ENCODE measurements at regions not wholly inside any gene's neighbourhood (a gene's known extent, or its start where the extent isn't known, plus 50 kb on each side); places are given as distances from the start of the nearest gene placed in this dataset.
"Not testable (repeated sequence)": the region's sequence is repeated elsewhere in the genome, so short reads cannot be mapped to it uniquely, and the experiment has no call there.

DNA sequence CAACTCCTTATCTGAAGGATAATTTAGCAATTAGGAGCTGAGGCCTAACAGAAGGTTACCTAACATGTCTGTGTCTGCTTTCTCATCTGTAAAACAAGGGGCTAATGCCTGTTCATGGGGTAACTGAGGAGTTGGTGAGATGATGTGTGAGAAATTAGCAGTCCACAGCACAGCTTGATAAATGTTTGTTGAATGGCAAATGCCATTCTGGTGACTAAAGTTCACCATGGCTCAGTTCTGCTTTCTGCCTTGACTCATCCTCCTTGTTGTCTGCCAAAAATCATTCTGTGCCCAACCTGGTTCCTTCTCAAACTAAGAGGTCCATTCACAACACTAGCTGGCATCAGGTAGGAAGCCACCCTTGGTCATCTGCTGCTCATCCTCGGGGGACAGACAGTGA is 552.0 kb upstream of the KLF4 start:
- Histone ChIP-seq H3K36me3 (replicated peaks; ENCODE audit: control insufficient read depth, insufficient read depth, low read length) (no peaks in the 10 kb centered on the region), H3K4me3 (ENCODE audit: insufficient read depth, low read depth, low read length) (no peak overlapping the region), H3K27me3 (ENCODE audit: control insufficient read depth, insufficient read depth, low read length) (no peaks in the 10 kb centered on the region)
- DNase-seq, result no peak

DNA sequence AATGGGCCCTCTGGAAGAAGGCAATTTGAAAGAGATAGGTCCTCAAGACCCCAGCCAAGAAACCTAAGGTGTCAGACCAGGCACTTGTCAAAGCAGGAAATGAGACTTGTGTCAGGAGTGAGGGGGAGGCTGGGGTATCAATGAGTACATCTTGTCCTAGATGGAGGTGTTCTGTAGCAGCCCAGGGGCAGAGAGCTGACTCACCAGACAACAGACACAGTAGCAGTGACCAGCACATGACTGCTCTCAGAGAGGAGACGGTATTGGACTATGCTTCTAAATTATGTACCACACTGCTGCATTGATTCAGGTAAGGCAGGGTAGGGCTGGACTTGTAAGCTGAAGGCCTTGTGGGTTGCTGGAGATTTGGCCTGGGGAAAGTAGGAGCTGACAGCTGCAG is 551.2 kb upstream of the KLF4 start:
- H3K4me3 ChIP-seq (ENCODE audit: insufficient read depth, low read depth, low read length), result no peak overlapping the region
- H3K36me3 ChIP-seq (replicated peaks; ENCODE audit: control insufficient read depth, insufficient read depth, low read length), result no peaks in the 10 kb centered on the region
- H3K27me3 ChIP-seq (ENCODE audit: control insufficient read depth, insufficient read depth, low read length), result no peaks in the 10 kb centered on the region
- no peak for DNase-seq

DNA sequence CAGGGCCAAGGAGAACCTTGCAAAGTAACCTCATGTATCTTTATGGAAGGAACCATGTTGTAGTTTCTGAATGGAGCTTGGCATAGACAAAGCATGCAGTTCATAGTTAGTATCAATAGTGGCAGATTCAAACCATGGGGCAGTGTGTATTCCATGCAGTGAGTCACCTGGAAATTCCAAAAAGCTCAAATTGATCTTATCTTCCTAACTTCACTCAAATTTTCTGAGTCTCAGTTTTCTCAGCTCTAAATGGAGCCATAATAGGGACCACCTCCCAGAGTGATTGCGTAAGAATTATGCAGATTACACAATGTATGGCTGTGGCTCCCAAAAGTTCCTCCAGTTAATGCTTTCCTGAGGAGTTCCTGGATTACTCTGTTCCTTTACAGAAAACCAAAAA is 549.9 kb upstream of the KLF4 start:
- Histone ChIP-seq H3K4me3 (ENCODE audit: insufficient read depth, low read depth, low read length) (no peak overlapping the region), H3K36me3 (replicated peaks; ENCODE audit: control insufficient read depth, insufficient read depth, low read length) (no peaks in the 10 kb centered on the region), H3K27me3 (ENCODE audit: control insufficient read depth, insufficient read depth, low read length) (no peaks in the 10 kb centered on the region)
- no peak for DNase-seq

DNA sequence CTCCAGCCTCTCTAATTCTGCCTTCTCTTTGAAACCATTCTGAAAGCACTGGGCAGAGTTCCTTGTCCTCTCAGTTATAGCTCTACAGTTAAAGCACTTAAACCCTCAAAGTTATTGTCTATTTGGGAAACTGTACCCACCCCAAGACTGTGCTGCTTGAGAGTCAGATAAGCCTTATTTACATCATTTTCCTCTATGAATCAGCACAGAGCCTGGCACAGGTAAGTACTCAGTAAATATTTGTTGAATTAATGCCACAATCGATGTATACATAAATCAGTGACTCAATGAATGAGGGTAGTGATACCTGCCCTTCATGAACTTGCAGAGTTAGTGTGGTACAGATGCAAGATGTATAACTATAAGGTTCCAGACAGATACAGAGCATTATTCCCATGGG is 549.4 kb upstream of the KLF4 start:
- no peak for DNase-seq
- no peaks in the 10 kb centered on the region for H3K36me3 ChIP-seq (replicated peaks; ENCODE audit: control insufficient read depth, insufficient read depth, low read length)
- no peaks in the 10 kb centered on the region for H3K27me3 ChIP-seq (ENCODE audit: control insufficient read depth, insufficient read depth, low read length)
- H3K4me3 ChIP-seq (ENCODE audit: insufficient read depth, low read depth, low read length), result no peak overlapping the region

DNA sequence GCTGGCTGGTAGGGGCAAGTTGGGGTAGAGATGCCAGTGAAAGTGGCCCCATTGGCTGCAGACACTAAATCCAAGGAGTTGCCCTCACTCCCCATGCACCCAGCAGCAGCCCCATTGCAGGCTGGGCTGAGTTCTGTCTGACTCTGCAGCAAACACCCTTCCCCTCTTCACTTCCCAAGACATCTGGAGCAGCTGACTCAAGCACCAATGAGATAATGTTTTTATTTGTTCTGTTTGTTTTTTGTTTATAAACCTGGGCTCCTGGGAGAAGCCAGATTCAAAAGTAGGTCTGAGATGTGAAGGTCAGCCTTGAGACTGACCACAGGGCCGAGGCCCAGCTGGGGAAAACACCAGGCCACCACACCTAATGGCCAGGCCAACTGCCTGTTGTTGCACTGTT is 545.9 kb upstream of the KLF4 start:
- DNase-seq, result no peak
- no peaks in the 10 kb centered on the region for H3K36me3 ChIP-seq (replicated peaks; ENCODE audit: control insufficient read depth, insufficient read depth, low read length)
- H3K4me3 ChIP-seq (ENCODE audit: insufficient read depth, low read depth, low read length), result no peak overlapping the region
- H3K27me3 ChIP-seq (ENCODE audit: control insufficient read depth, insufficient read depth, low read length), result no peaks in the 10 kb centered on the region

DNA sequence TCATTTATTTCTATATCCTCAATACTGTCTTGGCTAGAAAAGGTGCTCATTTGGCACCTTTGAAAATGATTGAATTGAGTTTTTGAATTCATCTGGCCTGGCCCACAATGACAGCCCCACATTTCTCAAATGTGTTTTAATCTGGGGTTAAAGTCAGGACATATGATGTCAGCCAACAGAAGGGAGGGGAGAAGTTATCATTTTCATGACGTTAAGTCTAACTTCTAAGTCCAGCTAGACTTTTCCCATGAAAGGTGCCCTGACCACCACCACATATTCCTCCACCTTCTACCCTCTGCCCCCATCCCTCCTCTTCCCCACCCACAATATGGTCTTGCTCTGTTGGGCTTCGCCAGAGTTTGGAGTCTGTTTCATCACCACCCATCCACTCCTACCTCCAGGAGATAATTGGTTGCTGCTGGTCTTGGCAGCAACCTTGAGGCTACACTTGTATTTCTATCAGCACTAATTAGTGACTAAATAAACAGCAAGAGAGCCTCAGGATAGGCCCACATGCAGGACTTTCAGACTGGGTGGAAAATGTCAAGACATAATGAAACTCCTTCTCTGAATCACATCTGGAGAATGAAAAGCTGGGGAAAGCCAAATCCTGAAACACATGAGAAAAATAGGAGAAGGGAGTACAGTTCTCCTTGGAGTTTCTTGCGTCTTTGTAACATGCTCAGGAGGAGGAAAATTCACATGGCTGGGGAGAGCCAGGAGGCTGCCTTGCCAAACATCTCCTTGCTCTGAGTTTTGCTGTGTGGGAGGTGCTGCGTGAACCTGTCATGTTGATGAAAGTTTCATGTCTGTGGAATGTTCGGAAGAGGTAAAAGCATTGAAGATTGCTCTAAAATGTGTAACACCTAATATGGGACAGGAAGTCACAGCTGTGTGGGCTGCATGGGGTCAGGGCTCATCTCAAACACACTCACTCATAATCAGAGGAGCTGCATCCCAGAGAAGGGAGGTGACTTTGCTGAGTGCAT is 544.7 kb upstream of the KLF4 start:
- Histone ChIP-seq H3K4me3 (ENCODE audit: insufficient read depth, low read depth, low read length) (no peak overlapping the region), H3K36me3 (replicated peaks; ENCODE audit: control insufficient read depth, insufficient read depth, low read length) (no peaks in the 10 kb centered on the region), H3K27me3 (ENCODE audit: control insufficient read depth, insufficient read depth, low read length) (no peaks in the 10 kb centered on the region)
- no peak for DNase-seq

DNA sequence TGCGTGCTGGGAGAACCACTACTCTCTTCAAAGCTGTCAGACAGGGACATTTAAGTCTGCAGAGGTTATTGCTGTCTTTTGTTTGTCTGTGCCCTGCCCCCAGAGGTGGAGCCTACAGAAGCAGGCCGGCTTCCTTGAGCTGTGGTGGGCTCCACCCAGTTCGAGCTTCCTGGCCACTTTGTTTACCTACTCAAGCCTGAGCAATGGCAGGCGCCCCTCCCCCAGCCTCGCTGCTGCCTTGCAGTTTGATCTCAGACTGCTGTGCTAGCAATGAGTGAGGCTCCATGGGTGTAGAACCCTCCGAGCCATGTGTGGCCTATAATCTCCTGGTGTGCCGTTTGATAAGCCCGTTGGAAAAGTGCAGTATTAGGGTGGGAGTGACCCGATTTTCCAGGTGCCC is 542.5 kb upstream of the KLF4 start:
- not testable (repeated sequence) for H3K27me3 ChIP-seq (ENCODE audit: control insufficient read depth, insufficient read depth, low read length); DNase-seq; H3K4me3 ChIP-seq (ENCODE audit: insufficient read depth, low read depth, low read length); H3K36me3 ChIP-seq (replicated peaks; ENCODE audit: control insufficient read depth, insufficient read depth, low read length)

DNA sequence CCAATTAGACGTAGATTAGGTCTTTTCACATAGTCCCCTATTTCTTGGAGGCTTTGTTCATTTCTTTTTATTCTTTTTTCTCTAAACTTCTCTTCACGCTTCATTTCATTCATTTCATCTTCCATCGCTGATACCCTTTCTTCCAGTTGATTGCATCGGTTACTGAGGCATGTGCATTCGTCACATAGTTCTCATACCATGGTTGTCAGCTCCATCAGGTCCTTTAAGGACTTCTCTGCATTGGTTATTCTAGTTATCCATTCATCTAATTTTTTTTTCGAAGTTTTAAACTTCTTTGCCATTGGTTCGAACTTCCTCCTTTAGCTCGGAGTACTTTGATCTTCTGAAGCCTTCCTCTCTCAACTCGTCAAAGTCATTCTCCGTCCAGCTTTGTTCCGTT is 541.7 kb upstream of the KLF4 start:
- not testable (repeated sequence) for H3K36me3 ChIP-seq (replicated peaks; ENCODE audit: control insufficient read depth, insufficient read depth, low read length); H3K4me3 ChIP-seq (ENCODE audit: insufficient read depth, low read depth, low read length); H3K27me3 ChIP-seq (ENCODE audit: control insufficient read depth, insufficient read depth, low read length); DNase-seq

DNA sequence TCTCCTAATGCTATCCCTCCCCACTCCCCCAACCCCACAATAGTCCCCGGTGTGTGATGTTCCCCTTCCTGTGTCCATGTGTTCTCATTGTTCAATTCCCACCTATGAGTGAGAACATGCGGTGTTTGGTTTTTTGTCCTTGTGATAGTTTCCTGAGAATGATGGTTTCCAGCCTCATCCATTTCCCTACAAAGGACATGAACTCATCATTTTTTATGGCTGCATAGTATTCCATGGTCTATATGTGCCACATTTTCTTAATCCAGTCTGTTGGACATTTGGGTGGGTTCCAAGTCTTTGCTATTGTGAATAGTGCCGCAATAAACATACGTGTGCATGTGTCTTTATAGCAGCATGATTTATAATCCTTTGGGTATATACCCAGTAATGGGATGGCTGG is 537.1 kb upstream of the KLF4 start:
- not testable (repeated sequence) for H3K4me3 ChIP-seq (ENCODE audit: insufficient read depth, low read depth, low read length); H3K36me3 ChIP-seq (replicated peaks; ENCODE audit: control insufficient read depth, insufficient read depth, low read length); H3K27me3 ChIP-seq (ENCODE audit: control insufficient read depth, insufficient read depth, low read length); DNase-seq

DNA sequence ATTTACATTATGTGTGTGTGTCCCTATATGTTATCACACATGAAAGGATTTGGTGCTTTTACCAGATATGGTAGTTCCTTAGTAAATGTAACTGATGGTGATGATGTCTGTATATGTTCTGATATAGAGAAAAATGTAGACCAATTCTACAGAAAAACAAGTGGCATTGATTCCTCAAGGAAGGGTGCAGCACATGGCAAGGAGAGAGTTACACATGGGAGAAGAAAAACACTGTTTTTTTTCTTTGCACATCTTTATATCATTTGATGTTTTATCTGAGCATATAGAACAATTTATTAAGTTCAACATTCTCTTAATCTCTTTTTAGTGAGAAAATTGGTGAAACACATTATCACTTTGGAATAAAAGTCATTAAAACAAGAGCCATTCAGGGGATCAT is 535.0 kb upstream of the KLF4 start:
- no peaks in the 10 kb centered on the region for H3K27me3 ChIP-seq (ENCODE audit: control insufficient read depth, insufficient read depth, low read length)
- H3K36me3 ChIP-seq (replicated peaks; ENCODE audit: control insufficient read depth, insufficient read depth, low read length), result no peaks in the 10 kb centered on the region
- H3K4me3 ChIP-seq (ENCODE audit: insufficient read depth, low read depth, low read length), result no peak overlapping the region
- DNase-seq, result no peak

DNA sequence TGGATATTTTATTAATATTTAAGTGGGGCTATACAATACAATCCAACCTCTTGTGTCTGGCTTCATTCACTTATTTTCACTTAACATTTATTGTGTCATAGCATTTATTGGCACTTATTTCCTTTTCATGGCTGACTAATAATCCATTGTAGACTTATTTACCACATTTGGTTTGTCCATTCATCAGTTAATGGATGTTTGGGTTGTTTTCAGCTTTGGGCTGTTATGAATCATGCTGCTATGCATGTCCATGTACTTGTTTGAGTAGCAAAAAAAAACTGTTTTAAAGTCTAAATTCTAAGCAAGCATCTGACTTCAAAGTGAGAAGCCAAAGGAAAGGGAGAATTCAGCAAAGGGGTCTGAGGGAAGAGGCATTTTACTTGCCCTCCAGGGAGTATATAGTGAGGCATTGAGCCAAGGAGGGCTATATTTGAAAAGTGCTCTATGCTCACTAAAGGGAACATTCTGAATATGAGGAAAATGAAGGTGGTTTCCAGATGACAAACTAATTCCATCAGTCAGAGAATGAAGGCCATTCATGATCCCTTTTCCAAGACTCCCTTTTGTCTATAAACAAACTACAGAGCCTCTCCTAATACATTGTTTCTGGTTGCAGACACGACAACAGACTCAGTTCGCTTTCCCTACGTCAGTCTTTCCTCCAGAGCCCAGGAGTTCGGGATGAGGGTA is 532.8 kb upstream of the KLF4 start:
- Histone ChIP-seq H3K4me3 (ENCODE audit: insufficient read depth, low read depth, low read length) (no peak overlapping the region), H3K27me3 (ENCODE audit: control insufficient read depth, insufficient read depth, low read length) (no peaks in the 10 kb centered on the region), H3K36me3 (replicated peaks; ENCODE audit: control insufficient read depth, insufficient read depth, low read length) (no peaks in the 10 kb centered on the region)
- DNase-seq, result no peak

DNA sequence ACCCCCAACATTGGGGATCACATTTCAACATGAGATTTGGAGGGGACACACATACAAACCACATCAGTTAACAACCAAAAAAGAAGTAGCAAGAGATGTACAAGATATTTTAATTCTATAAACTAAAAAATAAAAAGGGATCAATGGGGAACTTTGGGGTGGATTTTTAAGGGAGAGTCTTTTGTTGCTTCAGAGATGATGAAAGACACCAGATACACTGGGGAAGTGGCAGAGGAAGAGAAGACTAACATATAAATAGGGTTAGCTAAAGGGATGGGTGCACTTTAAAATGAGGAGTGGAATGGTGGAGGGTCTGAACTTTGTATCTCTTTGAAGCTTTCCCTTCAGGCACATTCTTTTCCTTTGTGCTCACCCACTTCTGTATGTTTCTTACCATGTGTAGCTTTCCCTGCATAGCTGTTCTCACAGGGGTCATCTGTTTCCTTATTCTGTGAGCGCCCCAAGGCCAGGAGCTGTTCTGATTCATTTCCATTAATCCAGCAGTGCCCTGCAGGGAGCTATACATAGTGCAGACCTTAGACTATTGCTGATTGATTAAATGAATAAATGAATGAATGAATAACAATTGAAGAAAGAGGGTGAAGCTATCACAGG is 531.6 kb upstream of the KLF4 start:
- H3K4me3 ChIP-seq (ENCODE audit: insufficient read depth, low read depth, low read length), result no peak overlapping the region
- H3K27me3 ChIP-seq (ENCODE audit: control insufficient read depth, insufficient read depth, low read length), result no peaks in the 10 kb centered on the region
- H3K36me3 ChIP-seq (replicated peaks; ENCODE audit: control insufficient read depth, insufficient read depth, low read length), result no peaks in the 10 kb centered on the region
- no peak for DNase-seq

DNA sequence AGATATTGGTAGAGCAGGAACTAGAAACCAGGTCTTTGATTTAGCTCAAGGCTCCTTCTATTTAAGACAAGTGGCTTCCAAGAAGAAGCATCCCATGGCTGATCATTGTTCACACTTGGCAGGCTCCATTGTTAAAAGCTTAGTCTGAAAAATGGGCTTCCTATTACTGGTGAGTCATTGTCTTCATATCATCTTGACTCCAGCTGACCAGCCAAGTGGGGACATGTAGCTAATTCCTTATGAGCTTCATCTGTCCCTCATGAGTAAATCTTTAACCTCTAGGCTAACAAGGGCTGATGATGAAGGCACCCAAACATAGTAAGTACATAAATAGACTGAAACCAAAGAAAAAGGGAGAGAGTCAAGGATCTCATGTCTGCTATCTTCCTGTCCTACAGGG is 530.3 kb upstream of the KLF4 start:
- no peaks in the 10 kb centered on the region for H3K27me3 ChIP-seq (ENCODE audit: control insufficient read depth, insufficient read depth, low read length)
- no peak overlapping the region for H3K4me3 ChIP-seq (ENCODE audit: insufficient read depth, low read depth, low read length)
- no peak for DNase-seq

DNA sequence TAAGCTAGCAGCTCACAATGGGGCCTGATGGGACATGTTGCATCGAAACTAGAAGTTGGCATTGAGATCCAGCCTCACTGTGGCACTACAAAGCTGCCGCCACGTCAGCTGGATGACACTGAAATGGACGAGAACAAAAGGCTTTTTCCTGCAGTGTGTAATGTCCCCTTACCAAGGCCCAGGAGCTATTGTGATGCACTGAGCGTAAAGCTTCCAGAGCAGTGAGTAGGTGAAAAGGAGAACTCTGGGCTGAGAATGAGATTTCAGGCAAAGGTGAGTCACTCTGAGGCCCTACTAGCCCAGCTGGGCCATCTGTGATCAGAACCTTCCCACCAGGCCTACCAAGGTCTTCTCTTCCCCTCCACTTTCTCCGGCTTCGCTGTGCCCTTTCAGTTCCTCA is 528.1 kb upstream of the KLF4 start:
- Histone ChIP-seq H3K36me3 (replicated peaks; ENCODE audit: control insufficient read depth, insufficient read depth, low read length) (no peaks in the 10 kb centered on the region), H3K27me3 (ENCODE audit: control insufficient read depth, insufficient read depth, low read length) (no peaks in the 10 kb centered on the region), H3K4me3 (ENCODE audit: insufficient read depth, low read depth, low read length) (no peak overlapping the region)
- no peak for DNase-seq

More for the DNA sequence above, 530.3 kb upstream of the KLF4 start:
- no peaks in the 10 kb centered on the region for H3K36me3 ChIP-seq (replicated peaks; ENCODE audit: control insufficient read depth, insufficient read depth, low read length)

DNA sequence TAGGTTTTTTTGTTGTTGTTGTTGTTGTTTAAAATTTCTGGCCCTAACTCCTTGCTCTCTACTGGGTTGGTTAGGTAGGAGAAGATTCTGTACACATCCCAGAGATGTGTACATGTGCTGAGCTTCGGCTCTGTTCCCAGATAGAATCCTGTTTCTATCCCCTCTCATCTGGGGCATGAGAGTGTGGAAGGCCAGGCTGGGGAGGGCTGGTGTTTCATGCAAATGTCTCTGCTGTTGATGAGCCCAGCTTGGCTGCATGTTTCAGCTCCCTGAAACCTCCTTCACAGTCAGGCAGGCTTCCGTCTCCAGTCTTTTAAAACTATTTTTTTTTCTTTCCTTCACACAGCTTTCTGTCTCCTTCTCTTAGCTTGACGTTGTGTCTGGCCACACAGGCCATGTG is 526.9 kb upstream of the KLF4 start:
- Histone ChIP-seq H3K4me3 (ENCODE audit: insufficient read depth, low read depth, low read length) (no peak overlapping the region), H3K27me3 (ENCODE audit: control insufficient read depth, insufficient read depth, low read length) (no peaks in the 10 kb centered on the region), H3K36me3 (replicated peaks; ENCODE audit: control insufficient read depth, insufficient read depth, low read length) (no peaks in the 10 kb centered on the region)
- no peak for DNase-seq
